ENCODE measurements at regions not wholly inside any gene's neighbourhood (a gene's known extent, or its start where the extent isn't known, plus 50 kb on each side); places are given as distances from the start of the nearest gene placed in this dataset.

GRCh38 chr14:105836160-105836559 lies 309.8 kb downstream of the TMEM121 start:
- TF ChIP-seq POLR2A (IDR thresholded peaks at IDR 0.05): no peak
- TF ChIP-seq, protein P1, sequence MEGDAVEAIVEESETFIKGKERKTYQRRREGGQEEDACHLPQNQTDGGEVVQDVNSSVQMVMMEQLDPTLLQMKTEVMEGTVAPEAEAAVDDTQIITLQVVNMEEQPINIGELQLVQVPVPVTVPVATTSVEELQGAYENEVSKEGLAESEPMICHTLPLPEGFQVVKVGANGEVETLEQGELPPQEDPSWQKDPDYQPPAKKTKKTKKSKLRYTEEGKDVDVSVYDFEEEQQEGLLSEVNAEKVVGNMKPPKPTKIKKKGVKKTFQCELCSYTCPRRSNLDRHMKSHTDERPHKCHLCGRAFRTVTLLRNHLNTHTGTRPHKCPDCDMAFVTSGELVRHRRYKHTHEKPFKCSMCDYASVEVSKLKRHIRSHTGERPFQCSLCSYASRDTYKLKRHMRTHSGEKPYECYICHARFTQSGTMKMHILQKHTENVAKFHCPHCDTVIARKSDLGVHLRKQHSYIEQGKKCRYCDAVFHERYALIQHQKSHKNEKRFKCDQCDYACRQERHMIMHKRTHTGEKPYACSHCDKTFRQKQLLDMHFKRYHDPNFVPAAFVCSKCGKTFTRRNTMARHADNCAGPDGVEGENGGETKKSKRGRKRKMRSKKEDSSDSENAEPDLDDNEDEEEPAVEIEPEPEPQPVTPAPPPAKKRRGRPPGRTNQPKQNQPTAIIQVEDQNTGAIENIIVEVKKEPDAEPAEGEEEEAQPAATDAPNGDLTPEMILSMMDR (IDR thresholded peaks at IDR 0.05): no peak
- no peak for TF ChIP-seq POLR2AphosphoS5 (IDR thresholded peaks at IDR 0.05)
